Activated naive CD8-positive, alpha-beta T cell treated with anti-CD3 and anti-CD28 coated beads, Interleukin-2, amount 50 U/mL, for 16 hours (primary cell): ENCODE measurements at regions not wholly inside any gene's neighbourhood (a gene's known extent, or its start where the extent isn't known, plus 50 kb on each side); places are given as distances from the start of the nearest gene placed in this dataset.
"Not testable (repeated sequence)": the region's sequence is repeated elsewhere in the genome, so short reads cannot be mapped to it uniquely, and the experiment has no call there.

Experiments used
- DNase-seq: peaks from one replicate; pipeline ENCODE4 v3.0.0-alpha.2; 2020; ENCODE audit warnings: low read depth, low spot score

DNA sequence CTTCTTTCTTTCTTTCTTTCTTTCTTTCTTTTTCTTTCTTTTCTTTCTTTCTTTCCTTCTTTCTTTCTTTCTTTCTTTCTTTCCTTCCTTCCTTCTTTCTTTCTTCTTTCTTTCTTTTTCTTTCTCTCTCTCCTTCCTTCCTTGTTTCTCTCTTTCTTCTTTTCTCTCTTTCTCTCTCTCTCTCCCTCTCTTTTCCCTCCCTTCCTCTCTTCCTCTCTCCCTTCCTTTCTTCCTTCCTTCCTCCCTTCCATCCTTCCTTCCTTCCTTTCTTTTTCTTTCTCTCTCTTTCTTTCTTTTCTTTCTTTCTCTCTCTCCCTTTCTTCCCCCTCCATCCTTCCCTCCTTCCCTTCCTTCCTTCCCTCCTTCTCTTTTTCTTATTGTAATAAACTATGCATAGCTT is 105.5 kb downstream of the ZBTB18 start:
- not testable (repeated sequence) for DNase-seq

GRCh38 chr1:244157731-244158438 is 106.8 kb downstream of the ZBTB18 start:
- no peak for DNase-seq

GRCh38 chr1:244159646-244160045 is 108.6 kb downstream of the ZBTB18 start:
- DNase-seq, result no peak

- no peak for DNase-seq
Observed at GRCh38 chr1:244160455-244161235, 109.6 kb downstream of the ZBTB18 start.

DNA sequence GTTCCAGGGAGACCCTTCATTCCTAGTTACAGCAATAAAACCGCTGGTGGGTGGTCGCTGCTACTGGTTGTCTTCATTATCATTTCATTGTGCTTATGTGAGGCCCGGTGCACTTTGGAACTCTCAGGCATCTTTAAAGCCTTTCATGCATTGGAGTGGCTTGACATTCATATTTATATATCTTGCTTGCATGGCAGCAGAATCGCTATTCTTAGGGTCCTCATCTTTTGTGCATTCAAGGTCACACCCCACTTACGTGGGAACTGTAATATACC is 110.1 kb downstream of the ZBTB18 start:
- DNase-seq, result no peak

- no peak for DNase-seq
Observed at GRCh38 chr1:244162786-244163530, 111.9 kb downstream of the ZBTB18 start.

GRCh38 chr1:244163861-244164510 is 112.9 kb downstream of the ZBTB18 start:
- DNase-seq, result no peak

DNA sequence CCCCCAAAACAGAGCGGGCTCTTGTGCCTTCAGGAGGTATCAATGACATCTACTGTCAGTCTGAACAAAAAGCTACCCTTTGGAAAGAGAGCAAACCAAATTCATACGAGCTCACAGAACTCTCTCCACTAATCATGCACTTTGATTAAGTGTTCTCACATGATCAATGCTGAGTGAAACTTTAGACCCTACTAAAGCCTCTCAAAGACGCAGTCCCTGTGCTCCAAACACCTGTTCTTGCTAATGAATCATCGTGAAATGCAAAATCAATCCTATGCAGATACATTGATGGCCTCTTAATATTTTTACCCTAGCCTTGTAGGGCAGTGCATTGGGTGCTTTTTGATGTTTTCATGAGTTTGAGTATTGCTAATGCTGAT is 113.4 kb downstream of the ZBTB18 start:
- no peak for DNase-seq

DNA sequence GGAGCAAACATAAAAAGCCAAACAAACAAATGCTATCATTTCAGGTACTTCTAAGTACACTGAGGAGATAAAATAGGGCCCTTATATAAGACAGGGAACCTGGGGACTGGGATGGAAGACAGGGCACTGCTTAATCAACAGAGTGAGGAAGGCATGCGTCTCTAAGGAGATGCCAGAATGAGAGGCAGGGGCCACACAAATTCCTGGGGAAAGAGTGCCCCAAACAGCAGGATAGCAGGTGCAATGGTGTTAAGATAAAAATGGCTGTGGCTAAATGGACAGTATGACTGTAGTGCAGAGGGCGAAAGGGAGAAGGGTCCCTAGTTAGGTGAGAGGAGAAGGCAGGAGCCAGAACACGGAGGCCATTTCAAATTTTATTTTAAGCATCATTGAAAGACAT is 113.9 kb downstream of the ZBTB18 start:
- no peak for DNase-seq

DNA sequence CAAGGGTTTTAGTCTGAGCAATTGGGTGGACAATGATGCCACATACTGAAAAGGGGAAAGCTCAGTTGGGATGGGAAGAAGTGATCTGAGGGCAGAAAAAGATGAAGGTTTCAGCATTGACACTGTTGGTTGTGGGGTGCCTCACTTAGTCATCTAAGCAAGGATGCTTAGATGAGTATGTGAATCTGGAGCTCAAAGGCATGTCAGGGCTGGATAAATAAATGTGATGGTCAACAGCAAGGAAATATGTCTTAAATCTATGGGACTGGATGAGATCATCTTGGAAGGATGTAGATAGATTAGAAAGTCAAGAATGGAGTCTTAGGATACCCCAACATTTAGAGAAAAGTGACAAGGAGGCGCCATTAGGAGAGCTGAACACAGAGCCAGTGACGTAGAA is 114.6 kb downstream of the ZBTB18 start:
- DNase-seq, result no peak

- DNase-seq, result no peak
Observed at GRCh38 chr1:244171241-244171985, 120.3 kb downstream of the ZBTB18 start.

GRCh38 chr1:244173240-244173639 is 122.2 kb downstream of the ZBTB18 start:
- no peak for DNase-seq

- no peak for DNase-seq
Observed at GRCh38 chr1:244173769-244174168, 122.7 kb downstream of the ZBTB18 start.

DNA sequence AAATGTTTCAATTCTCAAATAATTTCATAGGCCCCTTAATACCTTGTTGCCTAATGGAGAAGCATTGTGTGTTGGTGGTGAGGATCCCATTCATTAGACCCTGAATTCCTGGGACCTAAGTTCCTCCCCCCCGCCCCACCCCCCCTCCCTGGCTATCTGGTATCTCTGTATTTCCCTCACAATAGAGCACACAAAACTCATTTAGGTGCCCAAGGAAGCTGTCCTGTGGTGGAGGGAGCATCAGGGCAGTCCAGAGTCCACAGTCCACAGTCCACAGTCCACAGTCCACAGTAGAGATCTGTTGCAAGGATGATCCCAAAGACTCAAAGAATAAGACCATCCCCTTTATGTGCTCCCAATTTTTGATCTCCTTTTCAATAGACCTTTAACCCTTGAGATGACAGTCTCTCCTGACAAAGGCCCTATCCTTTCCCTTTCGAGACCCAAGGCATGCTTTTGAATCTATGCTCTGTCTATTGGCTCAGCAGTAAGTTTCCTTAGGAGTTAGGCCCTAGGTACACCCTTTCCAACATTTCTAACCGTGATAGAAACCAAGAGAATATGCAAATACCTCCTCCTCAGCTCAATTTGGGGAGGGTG is 123.9 kb downstream of the ZBTB18 start:
- DNase-seq, result no peak

- DNase-seq, result no peak
Observed at GRCh38 chr1:244176201-244176600, 125.1 kb downstream of the ZBTB18 start.

DNA sequence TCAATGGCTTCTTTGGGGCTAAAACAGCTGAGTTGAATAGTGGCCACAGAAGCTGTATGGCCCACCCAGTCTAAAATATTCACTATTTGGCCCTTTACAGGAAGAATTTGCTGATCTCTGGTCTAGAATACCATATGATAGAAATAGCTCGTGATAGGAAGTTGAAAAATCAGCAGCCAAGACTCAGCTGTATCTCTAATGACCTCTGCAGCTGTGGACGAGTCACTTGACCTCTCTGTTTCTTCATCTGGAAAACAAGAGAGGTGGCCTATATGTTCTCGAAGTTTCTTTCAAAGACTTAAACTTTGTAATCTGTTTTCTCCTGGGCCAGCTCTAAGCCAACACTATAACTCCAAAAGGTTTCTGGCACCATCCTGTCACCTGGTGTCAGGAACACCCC is 129.2 kb downstream of the ZBTB18 start:
- no peak for DNase-seq

GRCh38 chr1:244181867-244182266 is 130.8 kb downstream of the ZBTB18 start:
- DNase-seq, result no peak

DNA sequence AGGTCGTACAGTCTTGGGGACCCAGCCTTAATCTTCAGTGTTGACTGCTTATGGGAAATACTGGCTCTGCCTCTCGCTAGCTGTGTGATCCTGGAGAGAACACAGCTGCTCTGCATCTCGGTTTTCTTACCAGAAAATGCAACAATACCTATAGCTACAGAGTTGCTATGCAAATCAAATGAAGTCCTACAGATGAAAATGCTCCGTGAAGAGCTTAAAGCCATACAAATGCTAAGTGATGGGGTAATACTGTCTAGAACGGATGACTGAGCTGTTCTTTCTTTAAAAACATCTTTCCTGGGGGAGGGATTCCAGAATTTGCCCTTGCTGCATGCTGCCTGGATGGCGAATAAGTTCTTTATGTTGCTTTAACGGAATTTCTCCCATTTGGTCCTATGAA is 132.0 kb downstream of the ZBTB18 start:
- DNase-seq, result no peak

- no peak for DNase-seq
Observed at GRCh38 chr1:244186372-244186771, 135.3 kb downstream of the ZBTB18 start.

DNA sequence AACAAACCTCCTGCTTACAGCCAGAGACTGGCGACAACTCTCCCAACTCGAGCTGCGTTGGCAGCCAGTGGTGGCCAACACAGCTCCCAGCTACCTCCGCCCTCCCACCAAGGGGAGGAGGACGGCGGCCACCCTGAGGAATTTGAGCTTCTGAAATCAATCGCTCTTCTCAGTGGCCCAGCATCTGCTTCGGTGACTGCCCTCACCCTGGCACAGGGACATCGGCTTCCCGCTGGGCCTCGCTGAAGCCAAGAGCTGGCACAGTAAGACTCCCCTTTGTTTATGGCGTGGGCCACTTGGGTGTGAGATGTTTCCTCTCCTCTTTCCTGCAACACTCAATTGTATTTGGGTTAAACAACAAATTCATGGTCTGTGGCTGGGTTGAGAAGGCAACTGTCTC is 136.2 kb downstream of the ZBTB18 start:
- DNase-seq, result no peak

GRCh38 chr1:244191581-244191980 is 140.5 kb downstream of the ZBTB18 start:
- no peak for DNase-seq
